CD14-positive monocyte (primary cell): ENCODE measurements at regions not wholly inside any gene's neighbourhood (a gene's known extent, or its start where the extent isn't known, plus 50 kb on each side); places are given as distances from the start of the nearest gene placed in this dataset.

Source experiments
- DNase-seq, 3 donors: peaks; one replicate each; pipeline ENCODE4 v3.0.0-alpha.2; 2011 to 2022
- H2AFZ ChIP-seq: 2 replicates; pipeline ENCODE4 v1.6.0; 2012; ENCODE audit warnings: mild to moderate bottlenecking, low read depth, low read length, inconsistent platforms; ENCODE audit not compliant: insufficient read depth, poor library complexity, severe bottlenecking
- H3K27ac ChIP-seq, 2 donors: 1 replicate in 1 of 2; 2 replicates in 1 of 2; pipeline ENCODE4 v1.5.1; 2012 to 2013; ENCODE audit warnings: low read length in 2 of 2, control low read depth in 1 of 2, inconsistent platforms in 1 of 2, low read depth in 1 of 2, mild to moderate bottlenecking in 1 of 2
- H3K27me3 ChIP-seq, 2 donors: one replicate each; pipeline versions ENCODE4 v1.6.0 to v1.6.1; 2011 to 2013; ENCODE audit warnings: low read length in 2 of 2; ENCODE audit not compliant: control insufficient read depth in 2 of 2, insufficient read depth in 2 of 2
- H3K36me3 ChIP-seq, 2 donors: replicated peaks in 1 of 2; 1 replicate in 1 of 2; 2 replicates in 1 of 2; pipeline versions ENCODE4 v1.5.1 to v1.6.1; 2012 to 2013; ENCODE audit warnings: low read length in 2 of 2, control low read depth in 1 of 2, inconsistent platforms in 1 of 2, mild to moderate bottlenecking in 1 of 2; ENCODE audit not compliant: insufficient read depth in 2 of 2, control insufficient read depth in 1 of 2
- H3K4me1 ChIP-seq, 2 donors: 1 replicate in 1 of 2; 2 replicates in 1 of 2; pipeline versions ENCODE4 v1.5.1 to v1.6.1; 2012 to 2013; ENCODE audit warnings: low read length in 2 of 2, control low read depth in 1 of 2, inconsistent platforms in 1 of 2, mild to moderate bottlenecking in 1 of 2, moderate library complexity in 1 of 2; ENCODE audit not compliant: insufficient read depth in 2 of 2, control insufficient read depth in 1 of 2
- H3K4me2 ChIP-seq: replicated peaks from 2 replicates; pipeline ENCODE3; 2012; ENCODE audit warnings: low read length, moderate library complexity, mild to moderate bottlenecking; ENCODE audit not compliant: poor library complexity, severe bottlenecking; ENCODE audit errors: extremely low read depth
- H3K4me3 ChIP-seq, 3 experiments: fragments of 200-600 bp in 1 of 3; sonication (generic) in 1 of 3; replicated peaks in 1 of 3; 1 replicate in 2 of 3; 2 replicates in 1 of 3; pipeline ENCODE4 v1.5.1; 2011 to 2013; ENCODE audit warnings: low read length in 3 of 3, mild to moderate bottlenecking in 3 of 3, control low read depth in 2 of 3, low read depth in 2 of 3, inconsistent platforms in 1 of 3, moderate library complexity in 1 of 3
- H3K79me2 ChIP-seq: 2 replicates; pipeline ENCODE4 v1.6.0; 2012; ENCODE audit warnings: mild to moderate bottlenecking, control low read depth, inconsistent platforms, low read length, moderate library complexity; ENCODE audit not compliant: insufficient read depth
- H3K9ac ChIP-seq: 2 replicates; pipeline ENCODE4 v1.6.0; 2017; ENCODE audit warnings: low read length, mild to moderate bottlenecking; ENCODE audit not compliant: insufficient read depth, poor library complexity, severe bottlenecking
- H3K9me3 ChIP-seq, 2 donors: replicated peaks in 1 of 2; 1 replicate in 1 of 2; 2 replicates in 1 of 2; pipeline versions ENCODE4 v1.5.1 to v1.6.1; 2012 to 2013; ENCODE audit warnings: low read length in 2 of 2, control low read depth in 1 of 2; ENCODE audit not compliant: control insufficient read depth in 1 of 2, insufficient read depth in 1 of 2
- H4K20me1 ChIP-seq: 2 replicates; pipeline ENCODE4 v1.6.0; 2012; ENCODE audit warnings: mild to moderate bottlenecking, low read length, control low read depth, moderate library complexity; ENCODE audit not compliant: insufficient read depth
- H3K27ac Mint-ChIP-seq, 7 donors: one replicate each; pipeline ENCODE4 v1.8.0; 2020; ENCODE audit warnings: mild to moderate bottlenecking in 7 of 7, mixed read lengths in 7 of 7, moderate library complexity in 6 of 7, inconsistent platforms in 2 of 7
- H3K27me3 Mint-ChIP-seq, 3 donors: one replicate each; pipeline ENCODE4 v1.8.0; 2021 to 2022; ENCODE audit warnings: low read depth in 3 of 3, mild to moderate bottlenecking in 3 of 3, mixed read lengths in 3 of 3, moderate library complexity in 3 of 3, inconsistent platforms in 1 of 3
- H3K36me3 Mint-ChIP-seq, 2 donors: one replicate each; pipeline ENCODE4 v1.8.0; 2020; ENCODE audit warnings: mixed read lengths in 2 of 2, inconsistent platforms in 1 of 2, mild to moderate bottlenecking in 1 of 2
- H3K4me1 Mint-ChIP-seq: one replicate; pipeline ENCODE4 v1.8.0; 2020; ENCODE audit warnings: mild to moderate bottlenecking, mixed read lengths
- H3K4me3 Mint-ChIP-seq, 2 donors: one replicate each; pipeline ENCODE4 v1.8.0; 2020; ENCODE audit warnings: mild to moderate bottlenecking in 2 of 2, mixed read lengths in 2 of 2, moderate library complexity in 1 of 2
- H3K9me3 Mint-ChIP-seq, 7 donors: one replicate each; pipeline ENCODE4 v1.8.0; 2020 to 2022; ENCODE audit warnings: mixed read lengths in 7 of 7, mild to moderate bottlenecking in 6 of 7, moderate library complexity in 6 of 7, inconsistent platforms in 2 of 7
- CTCF ChIP-seq: fragments of 200-600 bp; IDR thresholded peaks from one replicate; pipeline ENCODE4 v1.8.0; 2022; ENCODE audit warnings: antibody characterized with exemption, mild to moderate bottlenecking
- WGBS: methylation state at CpG from one replicate; pipeline ENCODE4 v1.1.5; 2013; ENCODE audit warnings: missing lambda C conversion rate; ENCODE audit not compliant: insufficient coverage; 5-methylcytosine and 5-hydroxymethylcytosine counted together
- intact Hi-C, 2 donors: fragments of 100-400 bp; cut with micrococcal nuclease; formaldehyde crosslinking; loops; one replicate each; pipeline versions ENCODE4 v1.15.0 to v1.15.1; 2023

- no peak overlapping the region for H3K9ac ChIP-seq
- peaks cover 32 to 34% of the 10 kb centered on the region in 2 donors for H3K4me1 ChIP-seq
- no peaks in the 10 kb centered on the region for H3K36me3 Mint-ChIP-seq
- no peak overlapping the region for H3K27ac ChIP-seq
- H3K4me3 ChIP-seq = no peak overlapping the region
- peaks cover 35% of the 10 kb centered on the region for H3K4me1 Mint-ChIP-seq
- no peak for TF ChIP-seq CTCF
- no peaks in the 10 kb centered on the region for H3K27me3 ChIP-seq
- peaks cover 0 to 2% (median 0%) of the 10 kb centered on the region in 7 donors for H3K9me3 Mint-ChIP-seq
- H3K27ac Mint-ChIP-seq = no peak overlapping the region
- H4K20me1 ChIP-seq = no peaks in the 10 kb centered on the region
- H3K27me3 Mint-ChIP-seq = peaks cover 0 to 6% (median 2%) of the 10 kb centered on the region in 3 donors
- no peak overlapping the region for H3K4me2 ChIP-seq
- WGBS = 100% methylated on average over 1 of the region's 8 CpGs
- H3K79me2 ChIP-seq = no peaks in the 10 kb centered on the region
- peak in 1 of 3 donors; percentile 0 for DNase-seq
- peak overlapping the region in 1 of 2 donors; percentile 12 for H3K4me3 Mint-ChIP-seq
- no peaks in the 10 kb centered on the region for H3K36me3 ChIP-seq
- H2AFZ ChIP-seq = no peak overlapping the region
- intact Hi-C loops = no loop called here
- H3K9me3 ChIP-seq = no peaks in the 10 kb centered on the region
These were observed 156.0 kb downstream of the MACROH2A1 start for GRCh38 chr5:135242866-135243555.

- Histone ChIP-seq H3K4me3 (no peak overlapping the region), H3K27ac (no peak overlapping the region), H3K36me3 (no peaks in the 10 kb centered on the region), H3K4me2 (no peak overlapping the region), H3K9ac (no peak overlapping the region), H4K20me1 (no peaks in the 10 kb centered on the region), H2AFZ (no peak overlapping the region), H3K9me3 (no peaks in the 10 kb centered on the region), H3K27me3 (no peaks in the 10 kb centered on the region), H3K79me2 (no peaks in the 10 kb centered on the region), H3K4me1 (peaks cover 27% of the 10 kb centered on the region in 2 donors)
- intact Hi-C loops = no loop called here
- DNase-seq = no peak
- Mint-ChIP-seq H3K27me3 (peaks cover 0 to 6% (median 2%) of the 10 kb centered on the region in 3 donors), H3K36me3 (no peaks in the 10 kb centered on the region), H3K27ac (no peak overlapping the region), H3K4me3 (no peak overlapping the region), H3K4me1 (peaks cover 28% of the 10 kb centered on the region), H3K9me3 (peaks cover 0 to 2% (median 0%) of the 10 kb centered on the region in 7 donors)
- WGBS = 83% methylated on average over 11 of the region's 11 CpGs
- no peak for TF ChIP-seq CTCF
These were observed 156.8 kb downstream of the MACROH2A1 start for GRCh38 chr5:135242021-135242865.
